HL-60/S4 treated with retinoic acid at 250 ng/mL for 4 days and 3 days (cell line): ENCODE measurements at regions not wholly inside any gene's neighbourhood (a gene's known extent, or its start where the extent isn't known, plus 50 kb on each side); places are given as distances from the start of the nearest gene placed in this dataset.
"Not testable (repeated sequence)": the region's sequence is repeated elsewhere in the genome, so short reads cannot be mapped to it uniquely, and the experiment has no call there.

ENCODE experiments used
- in situ Hi-C: fragments of 300-500 bp; cut with MboI; formaldehyde crosslinking; loops from 2 replicates; pipeline ENCODE4 v1.7.0; 2022; ENCODE audit warnings: low sequenced_read_pairs

- in situ Hi-C loops: no loop called here
These were observed 159.8 kb downstream of the DPY19L2 start for GRCh38 chr12:63508543-63508942.

- in situ Hi-C loops: no loop called here
These were observed 168.7 kb downstream of the DPY19L2 start for GRCh38 chr12:63499567-63499966.

DNA sequence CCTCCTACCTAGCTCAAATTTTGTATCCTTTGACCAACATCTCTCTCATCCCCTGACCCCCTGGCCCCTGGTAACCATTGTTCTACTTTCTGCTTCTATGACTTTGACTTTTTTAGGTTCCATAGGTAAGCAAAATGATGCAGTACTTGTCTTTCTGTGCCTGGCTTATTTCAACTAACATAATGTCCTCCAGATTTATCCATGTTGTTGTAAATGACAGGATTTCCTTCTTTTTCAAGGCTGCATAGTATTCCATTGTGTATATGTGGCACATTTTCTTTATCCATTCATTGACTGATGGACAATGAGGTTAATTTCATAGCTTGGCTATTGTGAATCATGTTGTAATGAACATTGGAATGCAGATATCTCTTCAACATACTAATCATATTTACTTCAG lies 170.1 kb downstream of the DPY19L2 start:
- in situ Hi-C loops: no loop called here

DNA sequence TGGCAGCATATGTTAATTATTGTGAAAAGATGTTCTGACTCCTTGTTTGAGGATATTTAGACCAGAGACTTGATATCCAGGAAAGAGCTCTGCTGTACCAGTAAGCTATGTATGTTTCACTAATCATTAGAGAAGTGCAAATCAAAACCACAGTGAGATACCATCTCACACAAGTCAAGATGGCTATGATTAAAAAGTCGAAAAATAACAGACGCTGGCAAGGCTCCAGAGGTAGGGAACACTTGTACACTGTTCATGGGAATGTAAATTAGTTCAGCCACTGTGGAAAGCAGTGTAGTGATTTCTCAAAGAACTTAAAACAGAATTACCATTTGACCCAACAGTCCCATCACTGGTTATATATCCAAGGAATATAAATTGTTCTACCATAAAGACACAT lies 171.6 kb downstream of the DPY19L2 start:
- in situ Hi-C loops: no loop called here

DNA sequence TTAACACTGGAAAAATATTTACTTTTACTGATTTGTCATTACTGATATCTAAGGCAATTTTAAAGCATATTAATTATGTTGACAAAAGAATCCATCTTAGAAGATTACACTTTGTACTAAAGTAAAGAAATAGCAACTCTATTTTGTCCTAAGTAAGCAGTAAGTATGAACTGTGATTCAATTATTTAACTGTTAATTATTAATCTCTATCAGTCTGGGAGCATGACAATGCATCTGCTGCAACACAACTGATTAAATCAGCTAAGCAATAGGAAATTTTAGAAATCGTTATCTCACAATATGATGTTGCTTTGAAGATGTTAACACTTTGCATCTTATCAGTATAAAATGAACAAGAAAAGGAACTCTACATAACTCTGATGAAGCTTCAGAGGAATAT lies 172.3 kb downstream of the DPY19L2 start:
- in situ Hi-C loops: no loop called here

GRCh38 chr12:63493357-63493756 lies 174.9 kb downstream of the DPY19L2 start:
- in situ Hi-C loops: not testable (repeated sequence)

- in situ Hi-C loops: no loop called here
These were observed 188.1 kb downstream of the DPY19L2 start for GRCh38 chr12:63480186-63480585.

DNA sequence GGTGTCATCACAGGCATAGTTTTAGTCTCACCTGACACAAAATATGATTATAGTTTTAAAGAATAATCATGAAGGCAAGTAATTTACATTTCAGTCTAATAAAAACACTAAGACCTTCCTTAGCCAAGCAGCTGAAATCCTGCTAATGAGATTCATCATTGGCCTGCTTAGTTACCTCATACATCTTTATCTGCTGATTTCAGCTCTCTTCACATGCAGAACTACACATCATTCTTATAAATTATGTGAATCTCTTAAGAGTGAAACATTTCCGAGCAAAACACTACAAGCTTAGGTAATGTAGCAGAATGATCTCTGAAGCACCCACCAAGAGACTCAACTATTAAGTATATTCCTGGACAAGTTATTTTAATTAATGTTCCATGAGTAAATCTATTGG lies 198.1 kb downstream of the DPY19L2 start:
- in situ Hi-C loops: no loop called here

DNA sequence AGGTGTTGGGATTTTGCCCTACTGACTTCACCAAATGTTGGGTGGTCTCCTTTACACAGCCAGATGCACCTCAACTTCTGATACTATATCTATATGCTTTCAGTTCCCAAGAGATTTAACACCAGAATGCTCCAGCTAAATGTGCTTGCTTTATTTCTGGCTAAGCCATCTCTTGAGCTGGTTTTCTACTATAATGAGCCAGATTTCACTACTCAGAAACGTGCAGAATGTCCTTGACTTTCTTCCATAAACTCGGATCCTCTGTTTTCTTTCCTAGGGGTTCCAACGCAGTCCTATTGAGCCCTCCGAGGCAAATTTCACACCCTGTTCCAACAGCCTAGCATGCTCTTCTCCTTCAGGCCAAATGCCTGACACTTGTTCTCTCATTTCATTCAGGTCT lies 200.3 kb downstream of the DPY19L2 start:
- in situ Hi-C loops: no loop called here

- in situ Hi-C loops: no loop called here
These were observed 210.4 kb downstream of the DPY19L2 start for GRCh38 chr12:63457857-63458256.

GRCh38 chr12:63457428-63457827 lies 210.9 kb downstream of the DPY19L2 start:
- in situ Hi-C loops: no loop called here

- in situ Hi-C loops: no loop called here
These were observed 217.5 kb downstream of the DPY19L2 start for GRCh38 chr12:63450816-63451215.

DNA sequence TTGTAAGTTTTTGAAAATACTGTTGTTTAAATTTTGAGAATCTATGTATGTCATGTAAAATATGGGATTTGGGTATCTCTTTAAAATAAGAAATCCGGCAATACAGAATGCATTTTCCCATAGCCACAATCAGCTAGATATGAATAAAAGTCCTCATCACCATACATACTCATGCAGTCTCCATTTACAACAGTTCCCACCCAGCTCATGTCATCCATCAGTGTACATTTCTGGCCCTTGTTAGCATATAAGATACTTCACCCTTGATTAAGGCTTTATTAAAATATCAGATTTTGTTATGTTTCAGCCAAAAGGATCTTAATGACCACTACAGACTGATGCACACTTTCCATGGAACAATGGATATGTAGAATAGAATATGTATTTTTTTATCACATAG lies 218.0 kb downstream of the DPY19L2 start:
- in situ Hi-C loops: no loop called here

GRCh38 chr12:63445224-63445880 lies 222.9 kb downstream of the DPY19L2 start:
- in situ Hi-C loops: no loop called here

DNA sequence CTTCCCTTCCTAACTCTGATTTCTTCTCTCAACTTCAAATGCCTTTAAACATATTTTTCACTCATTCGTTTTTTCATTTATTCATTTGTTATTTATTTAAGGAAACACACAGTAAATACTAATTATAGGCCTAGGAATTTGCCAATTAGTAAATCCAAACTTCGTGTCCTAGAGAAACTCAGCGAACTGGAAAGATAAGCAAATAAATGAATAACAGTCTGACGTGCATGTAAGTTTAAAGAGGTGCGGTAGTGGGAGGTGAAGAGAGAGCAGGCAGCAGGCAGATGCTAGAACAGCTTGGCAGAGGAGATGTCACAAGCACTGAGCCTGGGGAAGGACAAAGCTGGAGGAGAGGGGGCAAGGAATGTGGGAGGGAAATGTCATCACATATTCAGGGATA lies 228.2 kb downstream of the DPY19L2 start:
- in situ Hi-C loops: no loop called here

GRCh38 chr12:63434384-63434783 lies 233.9 kb downstream of the DPY19L2 start:
- in situ Hi-C loops: not testable (repeated sequence)

- in situ Hi-C loops: not testable (repeated sequence)
These were observed 240.3 kb downstream of the DPY19L2 start for GRCh38 chr12:63427969-63428368.

DNA sequence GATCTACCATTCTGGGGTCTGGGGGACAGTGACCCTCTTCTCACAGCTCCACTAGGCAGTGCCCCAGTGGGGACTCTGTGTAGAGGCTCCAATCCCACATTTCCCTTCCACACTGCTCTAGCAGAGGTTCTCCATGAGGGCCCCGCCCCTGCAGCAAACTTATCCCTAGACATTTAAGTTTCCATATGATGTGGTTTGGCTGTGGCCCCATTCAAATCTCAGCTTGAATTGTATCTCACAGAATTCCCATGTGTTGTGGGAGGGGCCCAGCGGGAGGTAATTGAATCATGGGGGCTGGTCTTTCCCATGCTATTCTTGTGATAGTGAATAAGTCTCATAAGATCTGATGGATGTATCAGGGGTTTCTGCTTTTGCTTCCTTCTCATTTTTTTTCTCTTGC lies 241.3 kb downstream of the DPY19L2 start:
- in situ Hi-C loops: not testable (repeated sequence)

DNA sequence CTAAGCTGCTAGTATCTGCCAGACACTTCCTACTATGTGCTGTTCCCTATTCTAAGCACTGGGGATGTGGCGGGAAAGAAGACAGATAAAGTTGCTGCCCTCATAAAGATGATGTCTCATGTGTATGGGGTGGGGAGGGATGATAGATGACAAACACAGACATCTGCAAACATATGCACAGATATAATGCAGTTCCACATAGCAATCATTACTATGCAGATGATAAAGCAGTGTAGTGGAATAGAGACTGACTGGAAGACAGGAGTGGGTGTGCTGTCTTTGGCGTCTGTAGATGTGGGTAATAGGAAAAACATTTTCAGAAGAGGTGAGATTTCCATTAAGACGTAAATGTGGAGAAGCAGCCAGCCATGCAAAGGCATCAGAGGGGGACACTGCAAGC lies 243.6 kb downstream of the DPY19L2 start:
- in situ Hi-C loops: loop anchor here (25.0 kb wide), 1 partner anchor 388 kb away; no protein-coding TSS in a partner anchor

DNA sequence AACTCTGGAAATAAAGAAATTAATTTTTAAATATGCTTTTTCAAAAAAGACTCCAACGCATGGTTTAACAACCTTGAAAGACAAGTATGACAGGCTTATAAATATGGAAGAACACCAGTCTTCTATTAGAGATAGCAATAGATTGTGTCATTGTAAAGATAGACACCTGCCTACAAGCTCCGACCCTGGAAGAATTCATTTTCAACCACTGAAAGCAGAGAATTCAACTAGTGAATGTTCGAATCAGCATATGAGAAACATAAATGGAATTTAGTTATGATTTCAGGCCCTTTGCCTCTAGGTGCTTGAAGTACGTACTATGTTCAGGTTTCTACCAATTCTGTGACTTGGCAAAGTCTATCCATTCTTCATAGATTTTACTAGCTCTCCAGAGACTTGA lies 244.5 kb downstream of the DPY19L2 start:
- in situ Hi-C loops: loop anchor here (25.0 kb wide), 1 partner anchor 388 kb away; no protein-coding TSS in a partner anchor

DNA sequence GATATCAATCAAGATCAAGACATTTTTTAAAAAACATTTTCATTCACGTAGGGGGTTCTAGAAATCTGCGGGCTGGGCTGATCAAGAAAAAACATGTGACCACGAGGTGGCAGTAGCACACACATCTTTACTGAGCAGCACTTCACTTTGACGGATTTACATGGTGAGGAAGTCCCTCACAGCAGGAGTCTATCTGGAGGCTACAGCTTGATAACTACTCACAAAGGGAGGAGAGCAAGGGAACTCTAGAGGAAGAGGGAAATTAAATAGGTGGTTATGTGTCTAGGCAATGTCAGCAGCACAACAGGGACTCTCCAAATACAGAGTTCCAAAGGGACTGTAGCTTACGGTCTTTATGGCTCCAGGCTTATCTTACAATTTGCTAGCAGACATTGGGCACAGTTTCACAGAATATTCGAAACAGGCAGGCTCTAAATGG lies 248.1 kb downstream of the DPY19L2 start:
- in situ Hi-C loops: loop anchor here (25.0 kb wide), 1 partner anchor 392 kb away; no protein-coding TSS in a partner anchor

DNA sequence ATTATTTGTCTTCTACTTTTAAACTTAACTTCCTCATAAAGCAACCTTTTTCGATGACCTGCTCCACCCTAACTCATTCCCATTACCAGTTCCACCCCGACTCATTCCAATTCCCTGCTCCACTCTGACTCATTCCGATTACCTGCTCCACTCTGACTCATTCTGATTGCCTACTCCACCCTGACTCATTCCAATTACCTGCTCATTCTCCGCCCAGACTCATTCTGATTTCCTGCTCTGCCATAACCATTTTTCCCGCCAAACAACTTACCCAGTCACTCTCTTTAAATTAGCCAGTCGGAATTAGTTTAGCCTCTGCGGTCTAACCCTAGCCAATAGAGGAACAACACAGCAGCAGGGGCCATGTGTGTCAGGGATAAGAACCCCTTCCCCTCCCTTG lies 249.1 kb downstream of the DPY19L2 start:
- in situ Hi-C loops: loop anchor here (25.0 kb wide), 1 partner anchor 393 kb away; no protein-coding TSS in a partner anchor

DNA sequence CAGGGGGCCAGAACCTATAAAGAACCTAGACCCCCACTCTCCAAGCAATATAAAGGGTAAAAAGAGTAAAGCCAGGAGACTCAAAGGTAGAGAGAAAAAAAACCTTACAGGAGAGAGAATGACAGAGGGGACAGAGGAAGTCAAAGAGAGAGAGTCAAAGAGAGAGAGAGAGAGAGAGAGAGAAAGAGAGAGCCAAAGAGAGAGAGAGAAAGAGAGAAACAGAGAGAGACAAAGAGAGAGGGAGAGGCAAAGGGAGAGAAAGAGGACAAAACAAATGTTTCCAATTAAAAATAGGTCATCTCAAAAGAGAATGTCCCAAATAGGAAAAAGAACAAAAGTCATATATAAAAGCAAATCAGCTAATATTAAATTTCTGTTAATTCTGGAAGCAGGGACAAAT lies 251.5 kb downstream of the DPY19L2 start:
- in situ Hi-C loops: loop anchor here (25.0 kb wide), 1 partner anchor 396 kb away; no protein-coding TSS in a partner anchor
